SK-N-SH (cell line): ENCODE measurements at regions not wholly inside any gene's neighbourhood (a gene's known extent, or its start where the extent isn't known, plus 50 kb on each side); places are given as distances from the start of the nearest gene placed in this dataset.

ENCODE experiments used
- CTCF ChIA-PET: fragments of 300-600, 350-600 bp; formaldehyde crosslinking; extraction: SDS; loops from one replicate; lab custom pipeline; 2021; lab: Yijun Ruan, JAX
- POLR2A ChIA-PET: fragments of 350-600 bp; sonication (Branson Sonifier 250); formaldehyde crosslinking; extraction: SDS; loops from one replicate; lab custom pipeline; 2020; ENCODE audit warnings: antibody characterized with exemption, inconsistent platforms; lab: Yijun Ruan, JAX
- DNase-seq: peaks from one replicate; pipeline ENCODE4 v3.0.0; 2012
- H2AFZ ChIP-seq: fragments of 200-600 bp; sonication (generic); 2 replicates; pipeline ENCODE4 v1.8.1; 2016; ENCODE audit warnings: antibody characterized with exemption, mild to moderate bottlenecking, low read depth
- H3F3A ChIP-seq: fragments of 200-600 bp; sonication (generic); replicated peaks from 2 replicates; pipeline ENCODE3; 2016; ENCODE audit warnings: antibody characterized with exemption, mild to moderate bottlenecking; ENCODE audit not compliant: insufficient read depth
- H3K27ac ChIP-seq, 2 experiments: fragments of 200-500 bp in 1 of 2; fragments of 200-600 bp in 1 of 2; sonication (Bioruptor generic) in 1 of 2; sonication (generic), shearing (Covaris generic) in 1 of 2; 2 replicates each; pipeline versions ENCODE4 v1.5.1 to v1.6.1; 2014 to 2016; ENCODE audit warnings: low read depth in 2 of 2, inconsistent platforms in 1 of 2, low read length in 1 of 2, mild to moderate bottlenecking in 1 of 2, mixed read lengths in 1 of 2
- H3K27me3 ChIP-seq: fragments of 200-600 bp; sonication (generic), shearing (Covaris generic); 2 replicates; pipeline ENCODE4 v1.6.1; 2016; ENCODE audit warnings: mixed run types; ENCODE audit not compliant: insufficient read depth
- H3K36me3 ChIP-seq, 2 experiments: fragments of 200-500 bp in 1 of 2; fragments of 200-600 bp in 1 of 2; sonication (Bioruptor generic) in 1 of 2; sonication (generic) in 1 of 2; replicated peaks in 1 of 2; 2 replicates each; pipeline versions ENCODE3 to v1.5.1; 2014 to 2016; ENCODE audit warnings: low read length in 1 of 2, mild to moderate bottlenecking in 1 of 2; ENCODE audit not compliant: insufficient read depth in 2 of 2, control insufficient read depth in 1 of 2
- H3K4me1 ChIP-seq, 2 experiments: fragments of 200-500 bp in 1 of 2; fragments of 200-600 bp in 1 of 2; sonication (Bioruptor generic) in 1 of 2; sonication (generic), shearing (Covaris generic) in 1 of 2; 2 replicates each; pipeline versions ENCODE4 v1.5.1 to v1.6.1; 2014 to 2016; ENCODE audit warnings: low read depth in 1 of 2, low read length in 1 of 2, mixed run types in 1 of 2; ENCODE audit not compliant: insufficient read depth in 2 of 2, control insufficient read depth in 1 of 2
- H3K4me2 ChIP-seq: fragments of 200-600 bp; sonication (generic), shearing (Covaris generic); 2 replicates; pipeline ENCODE4 v1.6.1; 2017; ENCODE audit warnings: mixed run types
- H3K4me3 ChIP-seq, 2 experiments: fragments of 200-500 bp in 1 of 2; fragments of 200-600 bp in 1 of 2; sonication (Bioruptor generic) in 1 of 2; sonication (generic), shearing (Covaris generic) in 1 of 2; 2 replicates each; pipeline versions ENCODE4 v1.5.1 to v1.8.1; 2014 to 2016; ENCODE audit warnings: low read depth in 2 of 2, inconsistent platforms in 1 of 2, low read length in 1 of 2, mild to moderate bottlenecking in 1 of 2, mixed read lengths in 1 of 2, moderate library complexity in 1 of 2
- H3K79me2 ChIP-seq: fragments of 200-600 bp; sonication (generic); 2 replicates; pipeline ENCODE4 v1.8.1; 2017; ENCODE audit warnings: mild to moderate bottlenecking; ENCODE audit not compliant: insufficient read depth
- H3K9ac ChIP-seq: fragments of 200-600 bp; sonication (generic); 2 replicates; pipeline ENCODE4 v1.6.1; 2017; ENCODE audit warnings: mixed run types
- H3K9me2 ChIP-seq: fragments of 200-600 bp; sonication (generic); 2 replicates; pipeline ENCODE4 v1.6.1; 2017; ENCODE audit warnings: mixed run types
- H3K9me3 ChIP-seq: fragments of 200-600 bp; sonication (generic); 2 replicates; pipeline ENCODE4 v1.6.1; 2017; ENCODE audit warnings: mixed run types, mild to moderate bottlenecking, moderate library complexity
- H4K20me1 ChIP-seq: fragments of 200-600 bp; sonication (generic); 2 replicates; pipeline ENCODE4 v1.6.1; 2017; ENCODE audit warnings: mild to moderate bottlenecking, mixed run types; ENCODE audit not compliant: insufficient read depth
- CHD2 ChIP-seq: fragments of 150-350 bp; IDR thresholded peaks from 2 replicates; pipeline ENCODE4 v1.6.1; 2018; ENCODE audit warnings: low read length; ENCODE audit not compliant: partially characterized antibody
- EZH2phosphoT487 ChIP-seq: fragments of 200-600 bp; sonication (generic); IDR thresholded peaks from 2 replicates; pipeline ENCODE4 v1.6.1; 2017; ENCODE audit warnings: low read depth, mixed run types, mild to moderate bottlenecking, antibody characterized with exemption, moderate library complexity, borderline replicate concordance
- FOSL2 ChIP-seq: IDR thresholded peaks from 2 replicates; pipeline ENCODE4 v1.4.0; 2012; ENCODE audit warnings: low read depth, mild to moderate bottlenecking, moderate library complexity, borderline replicate concordance
- FOXJ3 ChIP-seq: sonication (generic); formaldehyde crosslinking; IDR thresholded peaks from 2 replicates; pipeline ENCODE4 v1.5.1; 2020; ENCODE audit warnings: mild to moderate bottlenecking, missing genetic modification reagents
- GABPA ChIP-seq: IDR thresholded peaks from 2 replicates; pipeline ENCODE4 v1.4.0; 2012; ENCODE audit warnings: low read depth, mild to moderate bottlenecking
- GATA2 ChIP-seq: sonication (generic); formaldehyde crosslinking; IDR thresholded peaks from 2 replicates; pipeline ENCODE4 v1.5.0; 2020; ENCODE audit warnings: mild to moderate bottlenecking, missing genetic modification reagents
- MAX ChIP-seq: IDR thresholded peaks from 2 replicates; pipeline ENCODE4 v1.4.0; 2012; ENCODE audit warnings: low read depth
- MXI1 ChIP-seq: IDR thresholded peaks from 2 replicates; pipeline ENCODE4 v1.6.1; 2012; ENCODE audit warnings: mild to moderate bottlenecking, low read depth, low read length, improper control_type of control experiment
- PBX3 ChIP-seq: IDR thresholded peaks from 2 replicates; pipeline ENCODE4; 2012
- RAD21 ChIP-seq: IDR thresholded peaks from 2 replicates; pipeline ENCODE4 v1.6.1; 2012; ENCODE audit warnings: mild to moderate bottlenecking, low read length
- RCOR1 ChIP-seq: fragments of 150-350 bp; IDR thresholded peaks from 2 replicates; pipeline ENCODE4 v1.6.1; 2017; ENCODE audit warnings: antibody characterized with exemption, low read length
- REST ChIP-seq: IDR thresholded peaks from 2 replicates; pipeline ENCODE4 v1.6.1; 2012; ENCODE audit warnings: mild to moderate bottlenecking, low read depth, low read length, moderate library complexity
- RFX5 ChIP-seq: IDR thresholded peaks from 2 replicates; pipeline ENCODE4 v1.6.1; 2012; ENCODE audit warnings: mild to moderate bottlenecking, improper control_type of control experiment, low read length
- SIN3A ChIP-seq: IDR thresholded peaks from 2 replicates; pipeline ENCODE4 v1.6.1; 2012; ENCODE audit warnings: low read depth, mild to moderate bottlenecking, low read length, moderate library complexity, borderline replicate concordance
- SMC3 ChIP-seq: IDR thresholded peaks from 2 replicates; pipeline ENCODE4 v1.6.1; 2012; ENCODE audit warnings: low read depth, low read length, improper control_type of control experiment
- TCF12 ChIP-seq: IDR thresholded peaks from 2 replicates; pipeline ENCODE4 v1.4.0; 2012
- USF1 ChIP-seq: IDR thresholded peaks from 2 replicates; pipeline ENCODE4 v1.4.0; 2012; ENCODE audit warnings: low read depth, borderline replicate concordance
- YY1 ChIP-seq: IDR thresholded peaks from 2 replicates; pipeline ENCODE4 v1.4.0; 2012; ENCODE audit warnings: low read depth, mild to moderate bottlenecking
- ZBTB33 ChIP-seq: IDR thresholded peaks from 2 replicates; pipeline ENCODE4 v1.4.0; 2012; ENCODE audit warnings: low read depth, borderline replicate concordance
- WGBS: methylation state at CpG from one replicate; pipeline ENCODE4 v1.1.6; 2017; ENCODE audit warnings: low lambda C conversion rate; 5-methylcytosine and 5-hydroxymethylcytosine counted together

- Histone ChIP-seq H3F3A (no peaks in the 10 kb centered on the region), H3K36me3 (no peaks in the 10 kb centered on the region), H3K4me1 (no peaks in the 10 kb centered on the region), H3K79me2 (no peaks in the 10 kb centered on the region), H2AFZ (no peak overlapping the region), H3K27me3 (peaks cover 14% of the 10 kb centered on the region; the same call in 1 of the 2 replicates), H3K4me3 (no peak overlapping the region), H4K20me1 (no peaks in the 10 kb centered on the region), H3K9ac (no peak overlapping the region), H3K4me2 (no peak overlapping the region), H3K9me3 (no peaks in the 10 kb centered on the region), H3K9me2 (no peaks in the 10 kb centered on the region), H3K27ac (no peak overlapping the region)
- ChIA-PET POLR2A (no interaction called here), CTCF (no interaction called here)
- TF ChIP-seq REST: no peak
- TF ChIP-seq MAX: no peak
- no peak for TF ChIP-seq FOXJ3 (CRISPR knock-in tag)
- TF ChIP-seq YY1: no peak
- TF ChIP-seq SMC3: no peak
- no peak for TF ChIP-seq SIN3A
- no peak for TF ChIP-seq CHD2
- no peak for TF ChIP-seq FOSL2
- no peak for TF ChIP-seq EZH2phosphoT487
- TF ChIP-seq TCF12: no peak
- no peak for TF ChIP-seq MXI1
- TF ChIP-seq GABPA: no peak
- TF ChIP-seq RFX5: no peak
- no peak for TF ChIP-seq ZBTB33
- TF ChIP-seq PBX3: no peak
- TF ChIP-seq RAD21: no peak
- TF ChIP-seq GATA2 (CRISPR knock-in tag): no peak
- TF ChIP-seq USF1: no peak
- TF ChIP-seq RCOR1: no peak
- WGBS: 0% methylated on average over 1 of the region's 1 CpG
- DNase-seq: no peak
Measured at GRCh38 chr11:88042647-88043046, 132.6 kb downstream of the RAB38 start.
